GM10248 (cell line): ENCODE measurements at regions not wholly inside any gene's neighbourhood (a gene's known extent, or its start where the extent isn't known, plus 50 kb on each side); places are given as distances from the start of the nearest gene placed in this dataset.
"Not testable (repeated sequence)": the region's sequence is repeated elsewhere in the genome, so short reads cannot be mapped to it uniquely, and the experiment has no call there.

ENCODE experiments used
- CTCF ChIA-PET: fragments of 300-600 bp; sonication (Branson Sonifier 250); formaldehyde crosslinking; extraction: SDS; loops from one replicate; lab custom pipeline; 2021; ENCODE audit warnings: antibody characterized with exemption; lab: Yijun Ruan, JAX
- POLR2A ChIA-PET: fragments of 350-650 bp; sonication (Branson Sonifier 250); formaldehyde crosslinking; extraction: SDS; loops from one replicate; lab custom pipeline; 2020; ENCODE audit warnings: antibody characterized with exemption; lab: Yijun Ruan, JAX
- DNase-seq: peaks from one replicate; pipeline ENCODE4 v3.0.0; 2012; ENCODE audit errors: extremely low spot score
- CTCF ChIP-seq: IDR thresholded peaks from 2 replicates; pipeline ENCODE4 v1.5.1; 2012; ENCODE audit warnings: mild to moderate bottlenecking, low read depth; ENCODE audit errors: extremely low read depth, missing control alignments, control extremely low read depth

- TF ChIP-seq CTCF, result no peak
- ChIA-PET POLR2A (no interaction called here), CTCF (interaction anchor here (1.0 to 1.6 kb wide), 2 partner anchors 9 to 20 kb away, joined by 3 to 5 read pairs; no protein-coding TSS in a partner anchor)
Observed at GRCh38 chr12:66813137-66813892, 134.4 kb upstream of the GRIP1 start.

GRCh38 chr12:66819587-66819986 is 140.7 kb upstream of the GRIP1 start:
- POLR2A ChIA-PET, result no interaction called here
- DNase-seq, result no peak
- CTCF ChIA-PET, result interaction anchor here (1.4 to 2.0 kb wide), 2 partner anchors 33 to 41 kb away, joined by 3 to 7 read pairs; no protein-coding TSS in a partner anchor
- TF ChIP-seq CTCF, result no peak

More at GRCh38 chr12:66813137-66813892, 134.4 kb upstream of the GRIP1 start:
- no peak for DNase-seq

- POLR2A ChIA-PET, result no interaction called here
- CTCF ChIA-PET, result interaction anchor here (1.6 kb wide), 1 partner anchor 11 kb away, joined by 3 read pairs; no protein-coding TSS in a partner anchor
- no peak for DNase-seq
- no peak for TF ChIP-seq CTCF
Observed at GRCh38 chr12:66822961-66823360, 144.1 kb upstream of the GRIP1 start.

- DNase-seq, result no peak
- no peak for TF ChIP-seq CTCF
- POLR2A ChIA-PET, result no interaction called here
- CTCF ChIA-PET, result interaction anchor here (1.2 to 1.6 kb wide), 2 partner anchors 10 to 19 kb away, joined by 3 read pairs; no protein-coding TSS in a partner anchor
Observed at GRCh38 chr12:66823857-66824570, 145.1 kb upstream of the GRIP1 start.

GRCh38 chr12:66825921-66826320 is 147.0 kb upstream of the GRIP1 start:
- DNase-seq, POLR2A ChIA-PET, CTCF ChIA-PET: not testable (repeated sequence)

GRCh38 chr12:66829660-66830325 is 150.9 kb upstream of the GRIP1 start:
- ChIA-PET POLR2A (no interaction called here), CTCF (interaction anchor here (0.8 to 1.0 kb wide), 3 partner anchors 12 to 66 kb away, joined by 3 read pairs; no protein-coding TSS in a partner anchor)
- DNase-seq, result no peak
- no peak for TF ChIP-seq CTCF

- no peak for TF ChIP-seq CTCF
- POLR2A ChIA-PET, result no interaction called here
- CTCF ChIA-PET, result no interaction called here
- DNase-seq, result no peak
Observed at GRCh38 chr12:66831495-66831894, 152.6 kb upstream of the GRIP1 start.
